Natural killer cell (primary cell): ENCODE measurements at regions not wholly inside any gene's neighbourhood (a gene's known extent, or its start where the extent isn't known, plus 50 kb on each side); places are given as distances from the start of the nearest gene placed in this dataset.

Source experiments
- ATAC-seq, 3 donors: fragments of 150-1000 bp in 2 of 3; fragments of 200-7000 bp in 1 of 3; cut with Tn5 transposase; 1 replicate in 1 of 3; 2 replicates in 2 of 3; pipeline ENCODE4 v1.10.0; 2021; ENCODE audit warnings: mild to moderate bottlenecking in 2 of 3, moderate library complexity in 2 of 3
- DNase-seq, 2 donors: peaks; one replicate each; pipeline versions ENCODE4 v3.0.0 to v3.0.0-alpha.2; 2013 to 2021; ENCODE audit warnings: mixed read lengths in 1 of 2
- H3K27ac ChIP-seq: one replicate; pipeline ENCODE4 v1.5.1; 2013; ENCODE audit warnings: mild to moderate bottlenecking, low read length
- H3K27me3 ChIP-seq: one replicate; pipeline ENCODE4 v1.6.1; 2013; ENCODE audit warnings: low read length; ENCODE audit not compliant: control insufficient read depth, insufficient read depth
- H3K36me3 ChIP-seq: one replicate; pipeline ENCODE4 v1.6.1; 2013; ENCODE audit warnings: low read length; ENCODE audit not compliant: control insufficient read depth, insufficient read depth
- H3K4me1 ChIP-seq: one replicate; pipeline ENCODE4 v1.6.1; 2013; ENCODE audit warnings: low read length; ENCODE audit not compliant: control insufficient read depth, insufficient read depth
- H3K4me3 ChIP-seq: one replicate; pipeline ENCODE4 v1.5.1; 2013; ENCODE audit warnings: low read length
- H3K9me3 ChIP-seq: one replicate; pipeline ENCODE4 v1.6.1; 2013; ENCODE audit warnings: low read length; ENCODE audit not compliant: control insufficient read depth, insufficient read depth
- H3K27ac Mint-ChIP-seq, 2 donors: one replicate each; pipeline ENCODE4 v1.8.0; 2022; ENCODE audit warnings: mild to moderate bottlenecking in 2 of 2, mixed read lengths in 2 of 2, moderate library complexity in 1 of 2
- H3K27me3 Mint-ChIP-seq, 2 donors: one replicate each; pipeline ENCODE4 v1.8.0; 2022; ENCODE audit warnings: low read depth in 2 of 2, mixed read lengths in 2 of 2
- H3K36me3 Mint-ChIP-seq: one replicate; pipeline ENCODE4 v1.8.0; 2022; ENCODE audit warnings: mixed read lengths
- H3K4me1 Mint-ChIP-seq, 2 donors: one replicate each; pipeline ENCODE4 v1.8.0; 2022; ENCODE audit warnings: mixed read lengths in 2 of 2
- H3K4me3 Mint-ChIP-seq: one replicate; pipeline ENCODE4 v1.8.0; 2022; ENCODE audit warnings: mild to moderate bottlenecking, moderate library complexity, mixed read lengths
- H3K9me3 Mint-ChIP-seq, 2 donors: one replicate each; pipeline ENCODE4 v1.8.0; 2022; ENCODE audit warnings: mixed read lengths in 2 of 2
- CTCF ChIP-seq: fragments of 200-600 bp; IDR thresholded peaks from one replicate; pipeline ENCODE4 v1.8.0; 2022; ENCODE audit warnings: antibody characterized with exemption
- WGBS: methylation state at CpG from one replicate; pipeline ENCODE4 v1.1.7; 2013; ENCODE audit warnings: missing lambda C conversion rate; ENCODE audit not compliant: insufficient coverage; 5-methylcytosine and 5-hydroxymethylcytosine counted together
- intact Hi-C: fragments of 100-400 bp; cut with micrococcal nuclease; formaldehyde crosslinking; loops from one replicate; pipeline ENCODE4 v1.14.2; 2022

GRCh38 chr17:33939959-33940358 is 315.1 kb upstream of the CCL2 start:
- TF ChIP-seq CTCF, result no peak
- no peak overlapping the region for H3K27ac Mint-ChIP-seq
- peaks cover 7 to 10% of the 10 kb centered on the region in 2 donors for H3K27me3 Mint-ChIP-seq
- intact Hi-C loops, result no loop called here
- no peak overlapping the region for H3K27ac ChIP-seq
- no peaks in the 10 kb centered on the region for H3K4me1 Mint-ChIP-seq
- H3K9me3 ChIP-seq, result no peaks in the 10 kb centered on the region
- no peaks in the 10 kb centered on the region for H3K9me3 Mint-ChIP-seq
- 82% methylated on average over 4 of the region's 4 CpGs for WGBS
- H3K4me1 ChIP-seq, result no peaks in the 10 kb centered on the region
- no peak for ATAC-seq
- H3K4me3 Mint-ChIP-seq, result no peak overlapping the region
- DNase-seq, result no peak
- no peak overlapping the region for H3K4me3 ChIP-seq
- H3K36me3 ChIP-seq, result no peaks in the 10 kb centered on the region
- H3K36me3 Mint-ChIP-seq, result no peaks in the 10 kb centered on the region
- H3K27me3 ChIP-seq, result no peaks in the 10 kb centered on the region

GRCh38 chr17:33940769-33941370 is 314.2 kb upstream of the CCL2 start:
- DNase-seq (no peak), ATAC-seq (no peak)
- Histone ChIP-seq H3K36me3 (no peaks in the 10 kb centered on the region), H3K4me3 (no peak overlapping the region), H3K9me3 (no peaks in the 10 kb centered on the region), H3K27me3 (no peaks in the 10 kb centered on the region), H3K27ac (no peak overlapping the region), H3K4me1 (no peaks in the 10 kb centered on the region)
- WGBS, result 83% methylated on average over 7 of the region's 7 CpGs
- no peaks in the 10 kb centered on the region for H3K4me1 Mint-ChIP-seq
- no peak for TF ChIP-seq CTCF
- no peaks in the 10 kb centered on the region for H3K9me3 Mint-ChIP-seq
- no peaks in the 10 kb centered on the region for H3K36me3 Mint-ChIP-seq
- H3K27me3 Mint-ChIP-seq, result peaks cover 7 to 11% of the 10 kb centered on the region in 2 donors
- intact Hi-C loops, result no loop called here
- H3K4me3 Mint-ChIP-seq, result no peak overlapping the region
- H3K27ac Mint-ChIP-seq, result no peak overlapping the region

- Mint-ChIP-seq H3K9me3 (no peaks in the 10 kb centered on the region), H3K27ac (no peak overlapping the region), H3K4me3 (no peak overlapping the region), H3K36me3 (no peaks in the 10 kb centered on the region), H3K4me1 (no peaks in the 10 kb centered on the region), H3K27me3 (peaks cover 7 to 14% of the 10 kb centered on the region in 2 donors)
- intact Hi-C loops, result no loop called here
- Histone ChIP-seq H3K4me3 (no peak overlapping the region), H3K27ac (no peak overlapping the region), H3K36me3 (no peaks in the 10 kb centered on the region), H3K9me3 (no peaks in the 10 kb centered on the region), H3K27me3 (no peaks in the 10 kb centered on the region), H3K4me1 (no peaks in the 10 kb centered on the region)
- TF ChIP-seq CTCF, result no peak
- DNase-seq, result no peak
- ATAC-seq, result no peak
- WGBS, result 86% methylated on average over 5 of the region's 6 CpGs
These were observed 313.3 kb upstream of the CCL2 start for GRCh38 chr17:33941744-33942143.

- H3K36me3 ChIP-seq, result no peaks in the 10 kb centered on the region
- Mint-ChIP-seq H3K9me3 (no peaks in the 10 kb centered on the region), H3K36me3 (no peaks in the 10 kb centered on the region), H3K4me3 (no peak overlapping the region), H3K27ac (no peak overlapping the region), H3K4me1 (no peaks in the 10 kb centered on the region), H3K27me3 (peaks cover 7 to 16% of the 10 kb centered on the region in 2 donors)
- 60% methylated on average over 4 of the region's 4 CpGs for WGBS
- ATAC-seq, result no peak
- no peak for TF ChIP-seq CTCF
- intact Hi-C loops, result no loop called here
- no peak overlapping the region for H3K4me3 ChIP-seq
- no peaks in the 10 kb centered on the region for H3K27me3 ChIP-seq
- H3K9me3 ChIP-seq, result no peaks in the 10 kb centered on the region
- no peaks in the 10 kb centered on the region for H3K4me1 ChIP-seq
- H3K27ac ChIP-seq, result no peak overlapping the region
- no peak for DNase-seq
These were observed 312.7 kb upstream of the CCL2 start for GRCh38 chr17:33942414-33942813.
